ENCODE measurements at regions not wholly inside any gene's neighbourhood (a gene's known extent, or its start where the extent isn't known, plus 50 kb on each side); places are given as distances from the start of the nearest gene placed in this dataset.

GRCh38 chrY:19268331-19268730 is 476.2 kb downstream of the KDM5D start:
- no peak for TF ChIP-seq CTCF (IDR thresholded peaks at IDR 0.05)
- no peak for TF ChIP-seq ZFX (IDR thresholded peaks at IDR 0.05; ENCODE audit: borderline replicate concordance)
